Coronary artery (tissue), 2 donors: ENCODE measurements at regions not wholly inside any gene's neighbourhood (a gene's known extent, or its start where the extent isn't known, plus 50 kb on each side); places are given as distances from the start of the nearest gene placed in this dataset.
"Not testable (repeated sequence)": the region's sequence is repeated elsewhere in the genome, so short reads cannot be mapped to it uniquely, and the experiment has no call there.

ENCODE experiments used
- DNase-seq: peaks from one replicate; pipeline ENCODE4 v3.0.0-alpha.2; 2017; ENCODE audit warnings: low spot score
- H3K27ac ChIP-seq, 2 donors: fragments of 200-600 bp; sonication (generic); one replicate each; pipeline ENCODE4 v1.5.1; 2016 to 2019
- H3K4me3 ChIP-seq: fragments of 200-600 bp; sonication (generic); 2 replicates; pipeline ENCODE4 v1.5.1; 2016; ENCODE audit warnings: mild to moderate bottlenecking, moderate library complexity
- CTCF ChIP-seq: fragments of 200-600 bp; sonication (generic); IDR thresholded peaks from one replicate; pipeline ENCODE4 v1.5.1; 2019; ENCODE audit warnings: antibody characterized with exemption

GRCh38 chr3:148554367-148554766 is 143.3 kb upstream of the AGTR1 start:
- no peak for DNase-seq
- TF ChIP-seq CTCF = no peak
- Histone ChIP-seq H3K27ac (no peak overlapping the region), H3K4me3 (no peak overlapping the region)

GRCh38 chr3:148556664-148557063 is 141.0 kb upstream of the AGTR1 start:
- no peak for DNase-seq
- H3K4me3 ChIP-seq = no peak overlapping the region
- no peak for TF ChIP-seq CTCF
- no peak overlapping the region for H3K27ac ChIP-seq

- not testable (repeated sequence) for H3K4me3 ChIP-seq, DNase-seq, H3K27ac ChIP-seq
These were observed 120.1 kb upstream of the AGTR1 start for GRCh38 chr3:148577579-148577978.

GRCh38 chr3:148582126-148582525 is 115.6 kb upstream of the AGTR1 start:
- H3K27ac ChIP-seq = peak overlapping the region; percentile 1 to 46

GRCh38 chr3:148583793-148584192 is 113.9 kb upstream of the AGTR1 start:
- no peak for TF ChIP-seq CTCF
- H3K27ac ChIP-seq = no peak overlapping the region
- DNase-seq = no peak
- no peak overlapping the region for H3K4me3 ChIP-seq

More at GRCh38 chr3:148582126-148582525, 115.6 kb upstream of the AGTR1 start:
- DNase-seq = no peak
- H3K4me3 ChIP-seq = no peak overlapping the region
- TF ChIP-seq CTCF = no peak

GRCh38 chr3:148584438-148584837 is 113.3 kb upstream of the AGTR1 start:
- TF ChIP-seq CTCF = no peak
- DNase-seq = no peak
- H3K4me3 ChIP-seq = no peak overlapping the region
- no peak overlapping the region for H3K27ac ChIP-seq

GRCh38 chr3:148585671-148586379 is 111.9 kb upstream of the AGTR1 start:
- no peak for DNase-seq
- TF ChIP-seq CTCF = no peak
- Histone ChIP-seq H3K4me3 (no peak overlapping the region), H3K27ac (no peak overlapping the region)
